H9 (cell line): ENCODE measurements at regions not wholly inside any gene's neighbourhood (a gene's known extent, or its start where the extent isn't known, plus 50 kb on each side); places are given as distances from the start of the nearest gene placed in this dataset.
A peak's percentile ranks its signal among the peaks of the same experiment; 100 is the strongest.

ENCODE experiments used
- DNase-seq: peaks from one replicate; pipeline ENCODE4 v3.0.0-alpha.2; 2017
- H2AFZ ChIP-seq: one replicate; pipeline ENCODE4 v1.6.1; 2013; ENCODE audit warnings: mild to moderate bottlenecking, low read length, control low read depth, moderate library complexity
- H2AK5ac ChIP-seq: 2 replicates; pipeline ENCODE4 v1.6.1; 2013; ENCODE audit warnings: low read length, control low read depth, mixed read lengths; ENCODE audit not compliant: insufficient read length
- H2BK120ac ChIP-seq: one replicate; pipeline ENCODE4 v1.6.1; 2013; ENCODE audit warnings: low read depth, mild to moderate bottlenecking, low read length, control low read depth, inconsistent platforms; ENCODE audit not compliant: poor library complexity, severe bottlenecking
- H2BK12ac ChIP-seq: 2 replicates; pipeline ENCODE4 v1.6.1; 2013; ENCODE audit warnings: low read length, control low read depth, mixed read lengths, low read depth; ENCODE audit not compliant: insufficient read length
- H2BK15ac ChIP-seq: 2 replicates; pipeline ENCODE4 v1.6.1; 2013; ENCODE audit warnings: low read depth, low read length, control low read depth
- H2BK20ac ChIP-seq: one replicate; pipeline ENCODE4 v1.6.1; 2013; ENCODE audit warnings: low read depth, mild to moderate bottlenecking, low read length, control low read depth, inconsistent platforms; ENCODE audit not compliant: poor library complexity, severe bottlenecking
- H2BK5ac ChIP-seq: 2 replicates; pipeline ENCODE4 v1.6.1; 2013; ENCODE audit warnings: low read length, control low read depth, mixed read lengths; ENCODE audit not compliant: insufficient read length
- H3K14ac ChIP-seq: 2 replicates; pipeline ENCODE4 v1.6.1; 2013; ENCODE audit warnings: low read length, control low read depth; ENCODE audit not compliant: insufficient read depth
- H3K18ac ChIP-seq: 2 replicates; pipeline ENCODE4 v1.6.1; 2013; ENCODE audit warnings: low read depth, mild to moderate bottlenecking, mixed read lengths, low read length, control low read depth; ENCODE audit not compliant: insufficient read length
- H3K23ac ChIP-seq: 2 replicates; pipeline ENCODE4 v1.6.1; 2013; ENCODE audit warnings: low read length, control low read depth, mixed read lengths, low read depth; ENCODE audit not compliant: insufficient read length
- H3K23me2 ChIP-seq: 2 replicates; pipeline ENCODE4 v1.6.1; 2013; ENCODE audit warnings: low read depth, mild to moderate bottlenecking, mixed read lengths, low read length, control low read depth; ENCODE audit not compliant: insufficient read length, poor library complexity, severe bottlenecking
- H3K27ac ChIP-seq: 2 replicates; pipeline ENCODE4 v1.5.1; 2013; ENCODE audit warnings: low read length, control low read depth, mixed read lengths, low read depth; ENCODE audit not compliant: insufficient read length
- H3K27me3 ChIP-seq: 2 replicates; pipeline ENCODE4 v1.6.1; 2013; ENCODE audit warnings: low read length, control low read depth, inconsistent platforms; ENCODE audit not compliant: insufficient read depth
- H3K4ac ChIP-seq: 2 replicates; pipeline ENCODE4 v1.6.1; 2013; ENCODE audit warnings: low read depth, mild to moderate bottlenecking, control low read depth, inconsistent platforms, low read length, moderate library complexity
- H3K4me1 ChIP-seq: 2 replicates; pipeline ENCODE4 v1.6.1; 2013; ENCODE audit warnings: low read length, control low read depth, inconsistent platforms; ENCODE audit not compliant: insufficient read depth
- H3K4me2 ChIP-seq: 2 replicates; pipeline ENCODE4 v1.6.1; 2013; ENCODE audit warnings: low read length, control low read depth, mixed read lengths; ENCODE audit not compliant: insufficient read length, insufficient read depth
- H3K56ac ChIP-seq: 2 replicates; pipeline ENCODE4 v1.6.1; 2013; ENCODE audit warnings: low read depth, mild to moderate bottlenecking, mixed read lengths, low read length, control low read depth; ENCODE audit not compliant: insufficient read length
- H3K79me1 ChIP-seq: 2 replicates; pipeline ENCODE4 v1.6.1; 2013; ENCODE audit warnings: low read depth, mild to moderate bottlenecking, moderate library complexity, low read length, control low read depth, inconsistent platforms; ENCODE audit not compliant: insufficient read depth, poor library complexity, severe bottlenecking
- H3K79me2 ChIP-seq: 2 replicates; pipeline ENCODE4 v1.6.1; 2013; ENCODE audit warnings: low read length, control low read depth, inconsistent platforms; ENCODE audit not compliant: insufficient read depth
- H3K9ac ChIP-seq: 2 replicates; pipeline ENCODE4 v1.6.1; 2013; ENCODE audit warnings: low read length, control low read depth, mixed read lengths; ENCODE audit not compliant: insufficient read length; ENCODE audit errors: extremely low read depth
- H3K9me3 ChIP-seq: one replicate; pipeline ENCODE4 v1.6.1; 2013; ENCODE audit warnings: low read depth, low read length, inconsistent platforms; ENCODE audit not compliant: control insufficient read depth
- H3T11ph ChIP-seq: one replicate; pipeline ENCODE4 v1.6.1; 2013; ENCODE audit warnings: mild to moderate bottlenecking, low read length, control low read depth, inconsistent platforms
- H4K20me1 ChIP-seq: one replicate; pipeline ENCODE4 v1.6.1; 2013; ENCODE audit not compliant: control insufficient read depth, insufficient read length, insufficient read depth
- H4K5ac ChIP-seq: 2 replicates; pipeline ENCODE4 v1.6.1; 2013; ENCODE audit warnings: low read depth, mild to moderate bottlenecking, mixed read lengths, low read length, control low read depth; ENCODE audit not compliant: insufficient read length
- H4K8ac ChIP-seq: replicated peaks from 2 replicates; pipeline ENCODE4 v1.6.1; 2013; ENCODE audit warnings: low read length, control low read depth, mixed read lengths, low read depth; ENCODE audit not compliant: insufficient read length
- H4K91ac ChIP-seq: 2 replicates; pipeline ENCODE4 v1.6.1; 2013; ENCODE audit warnings: low read depth, mild to moderate bottlenecking, moderate library complexity, mixed read lengths, low read length, control low read depth; ENCODE audit not compliant: insufficient read length
- H3K27ac Mint-ChIP-seq, 3 experiments: 2 replicates in 2 of 3; 3 replicates in 1 of 3; pipeline ENCODE4 v1.8.0; 2020 to 2021; ENCODE audit warnings: mixed read lengths in 3 of 3, mild to moderate bottlenecking in 1 of 3, moderate library complexity in 1 of 3
- H3K27me3 Mint-ChIP-seq: 2 replicates; pipeline ENCODE4 v1.8.0; 2021; ENCODE audit warnings: low read depth, mild to moderate bottlenecking, moderate library complexity, mixed read lengths
- H3K36me3 Mint-ChIP-seq, 3 experiments: 2 replicates in 2 of 3; 3 replicates in 1 of 3; pipeline ENCODE4 v1.8.0; 2020 to 2021; ENCODE audit warnings: low read depth in 3 of 3, mixed read lengths in 3 of 3; ENCODE audit not compliant: insufficient read depth in 1 of 3
- H3K4me1 Mint-ChIP-seq, 2 experiments: 2 replicates each; pipeline ENCODE4 v1.8.0; 2020; ENCODE audit warnings: mixed read lengths in 2 of 2
- H3K4me3 Mint-ChIP-seq, 2 experiments: 2 replicates in 1 of 2; 3 replicates in 1 of 2; pipeline ENCODE4 v1.8.0; 2020 to 2021; ENCODE audit warnings: mild to moderate bottlenecking in 2 of 2, mixed read lengths in 2 of 2, moderate library complexity in 1 of 2
- H3K9me3 Mint-ChIP-seq, 2 experiments: 2 replicates in 1 of 2; 3 replicates in 1 of 2; pipeline ENCODE4 v1.8.0; 2020; ENCODE audit warnings: mild to moderate bottlenecking in 2 of 2, mixed read lengths in 2 of 2, moderate library complexity in 1 of 2
- CTCF ChIP-seq: fragments of 200-600 bp; sonication (generic); conservative IDR thresholded peaks from 3 replicates; pipeline ENCODE4 v1.8.0; 2021; ENCODE audit warnings: antibody characterized with exemption, mild to moderate bottlenecking
- WGBS: extraction: QIAGEN DNeasy Blood & Tissue Kit; methylation state at CpG from one replicate; pipeline ENCODE4 v1.1.7; 2013; ENCODE audit warnings: missing lambda C conversion rate, low lambda C conversion rate, mixed read lengths; ENCODE audit not compliant: insufficient read length; ENCODE audit errors: extremely low coverage; 5-methylcytosine and 5-hydroxymethylcytosine counted together

GRCh38 chr13:112246731-112247470 lies 129.3 kb upstream of the SPACA7 start:
- Histone ChIP-seq H3K4me2 (no peak overlapping the region), H3K9ac (no peak overlapping the region), H3K14ac (no peak overlapping the region), H3K27ac (no peak overlapping the region), H3T11ph (no peak overlapping the region), H3K4ac (no peak overlapping the region), H3K56ac (no peak overlapping the region), H3K79me2 (no peaks in the 10 kb centered on the region), H2AK5ac (no peak overlapping the region), H4K8ac (no peak overlapping the region), H3K23me2 (no peaks in the 10 kb centered on the region), H3K23ac (no peak overlapping the region), H4K91ac (no peak overlapping the region), H4K5ac (no peak overlapping the region), H3K79me1 (no peaks in the 10 kb centered on the region), H3K27me3 (no peaks in the 10 kb centered on the region), H4K20me1 (no peaks in the 10 kb centered on the region), H2BK12ac (no peak overlapping the region), H2AFZ (no peak overlapping the region), H3K18ac (no peak overlapping the region), H3K9me3 (no peaks in the 10 kb centered on the region), H2BK120ac (no peak overlapping the region), H2BK5ac (no peak overlapping the region), H2BK20ac (no peak overlapping the region), H3K4me1 (no peaks in the 10 kb centered on the region; the same call in 1 of the 2 replicates), H2BK15ac (no peak overlapping the region)
- Mint-ChIP-seq H3K27ac (peak overlapping the region in 1 of 3 experiments; percentile 35; a peak in 1 of 7 replicates), H3K4me1 (peaks cover 12 to 14% of the 10 kb centered on the region in 2 experiments), H3K27me3 (peaks cover 23% of the 10 kb centered on the region), H3K36me3 (no peaks in the 10 kb centered on the region), H3K4me3 (no peak overlapping the region), H3K9me3 (no peaks in the 10 kb centered on the region)
- no peak for DNase-seq
- no peak for TF ChIP-seq CTCF
- WGBS: no CpG with 5 or more reads among the region's 24 CpGs
